ENCODE measurements at regions not wholly inside any gene's neighbourhood (a gene's known extent, or its start where the extent isn't known, plus 50 kb on each side); places are given as distances from the start of the nearest gene placed in this dataset.

GRCh38 chr11:21825127-21825526, 367.8 kb upstream of the ANO5 start:
- DNase-seq (no peak), ATAC-seq (no peak)

GRCh38 chr11:21838427-21838826, 354.5 kb upstream of the ANO5 start:
- no peak for ATAC-seq
- no peak for DNase-seq

- DNase-seq: no peak
- no peak for ATAC-seq
These were observed 353.1 kb upstream of the ANO5 start for GRCh38 chr11:21839796-21840195.

GRCh38 chr11:21861314-21861713, 331.6 kb upstream of the ANO5 start:
- DNase-seq: no peak

GRCh38 chr11:21865541-21865940, 327.3 kb upstream of the ANO5 start:
- no peak for ATAC-seq

More at GRCh38 chr11:21861314-21861713, 331.6 kb upstream of the ANO5 start:
- no peak for ATAC-seq

GRCh38 chr11:21866781-21867180, 326.1 kb upstream of the ANO5 start:
- no peak for DNase-seq
- ATAC-seq: no peak

More at GRCh38 chr11:21865541-21865940, 327.3 kb upstream of the ANO5 start:
- DNase-seq: no peak

- DNase-seq (no peak), ATAC-seq (no peak)
These were observed 315.7 kb upstream of the ANO5 start for GRCh38 chr11:21877151-21877550.

- ATAC-seq (no peak), DNase-seq (no peak)
These were observed 309.5 kb upstream of the ANO5 start for GRCh38 chr11:21883354-21883753.

- DNase-seq (no peak), ATAC-seq (no peak)
These were observed 304.1 kb upstream of the ANO5 start for GRCh38 chr11:21888814-21889213.

- ATAC-seq (no peak), DNase-seq (no peak)
These were observed 299.9 kb upstream of the ANO5 start for GRCh38 chr11:21892736-21893564.

GRCh38 chr11:21893565-21893867, 299.4 kb upstream of the ANO5 start:
- DNase-seq (no peak), ATAC-seq (no peak)

- ATAC-seq: no peak
- DNase-seq: no peak
These were observed 298.4 kb upstream of the ANO5 start for GRCh38 chr11:21894492-21894891.

GRCh38 chr11:21895686-21896085, 297.2 kb upstream of the ANO5 start:
- no peak for ATAC-seq
- DNase-seq: no peak

GRCh38 chr11:21896216-21896615, 296.7 kb upstream of the ANO5 start:
- DNase-seq (no peak), ATAC-seq (no peak)

GRCh38 chr11:21896746-21897602, 295.9 kb upstream of the ANO5 start:
- ATAC-seq: no peak
- DNase-seq: no peak

- ATAC-seq (no peak), DNase-seq (no peak)
These were observed 295.1 kb upstream of the ANO5 start for GRCh38 chr11:21897752-21898151.

GRCh38 chr11:21908211-21908610, 284.7 kb upstream of the ANO5 start:
- DNase-seq (no peak), ATAC-seq (no peak)

GRCh38 chr11:21909145-21909544, 283.7 kb upstream of the ANO5 start:
- DNase-seq: no peak

GRCh38 chr11:21911061-21911460, 281.8 kb upstream of the ANO5 start:
- DNase-seq (no peak), ATAC-seq (no peak)

More at GRCh38 chr11:21909145-21909544, 283.7 kb upstream of the ANO5 start:
- no peak for ATAC-seq

GRCh38 chr11:21912285-21912684, 280.6 kb upstream of the ANO5 start:
- DNase-seq (no peak), ATAC-seq (no peak)

- DNase-seq: no peak
- no peak for ATAC-seq
These were observed 271.7 kb upstream of the ANO5 start for GRCh38 chr11:21921151-21921550.

GRCh38 chr11:21924262-21924661, 268.6 kb upstream of the ANO5 start:
- ATAC-seq (no peak), DNase-seq (no peak)

- ATAC-seq: no peak
- no peak for DNase-seq
These were observed 265.3 kb upstream of the ANO5 start for GRCh38 chr11:21927628-21928027.
